HuH-7 (cell line): ENCODE measurements at regions not wholly inside any gene's neighbourhood (a gene's known extent, or its start where the extent isn't known, plus 50 kb on each side); places are given as distances from the start of the nearest gene placed in this dataset.

Experiments
- DNase-seq: peaks from one replicate; pipeline ENCODE4 v3.0.0; 2011; ENCODE audit warnings: low spot score

DNA sequence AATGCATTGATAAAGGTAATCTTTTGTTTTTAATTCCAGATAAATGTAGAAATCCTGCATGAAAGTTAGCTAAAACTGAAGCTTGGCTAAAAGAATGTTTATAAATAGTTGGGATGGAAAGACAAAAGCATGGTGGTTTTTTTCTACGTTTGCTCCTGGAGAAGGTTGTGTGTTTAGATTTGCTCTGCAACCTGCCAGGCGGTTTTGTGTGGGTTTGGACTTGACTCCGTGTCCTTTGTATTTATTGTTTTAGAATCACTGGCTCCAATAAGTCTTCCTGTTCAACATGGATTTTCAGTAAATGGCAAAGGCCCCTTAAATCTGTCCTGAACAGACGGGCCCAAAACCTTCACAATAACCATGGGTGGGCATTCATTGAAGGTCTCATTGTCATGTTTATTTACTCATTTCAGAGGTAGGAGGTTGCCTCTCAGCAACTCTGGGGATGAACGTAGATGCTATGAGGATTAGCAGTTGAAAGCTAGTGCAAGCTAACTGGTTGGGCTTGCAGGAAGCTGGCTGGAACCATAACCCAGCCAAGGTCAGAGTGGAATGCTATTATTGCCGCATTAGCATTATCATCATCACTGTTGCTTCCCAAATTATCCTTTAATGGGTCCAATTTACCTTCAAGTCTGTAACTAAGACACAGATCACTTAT lies 60.6 kb upstream of the ADAMTS9 start:
- no peak for DNase-seq

DNA sequence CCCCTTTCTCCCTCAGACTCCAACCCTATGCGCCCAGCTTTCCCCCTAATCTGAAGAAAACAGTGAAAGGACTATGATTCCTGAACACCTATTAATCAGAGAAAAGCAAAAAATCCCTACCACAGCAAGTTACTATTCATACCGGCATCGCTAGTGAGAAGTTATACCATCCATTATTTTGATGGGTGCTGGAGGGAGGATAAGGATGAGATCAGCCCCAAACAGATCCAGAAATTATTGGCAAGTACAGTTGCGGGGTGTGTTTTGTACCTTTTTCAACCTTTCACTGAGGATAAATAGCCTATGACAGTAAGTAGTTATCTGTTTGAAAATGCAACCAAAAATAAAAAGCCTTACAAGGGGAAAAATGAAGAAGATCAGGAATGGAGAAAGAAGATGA lies 59.9 kb upstream of the ADAMTS9 start:
- DNase-seq, result no peak

GRCh38 chr3:64743887-64744243 lies 56.1 kb upstream of the ADAMTS9 start:
- DNase-seq, result no peak

DNA sequence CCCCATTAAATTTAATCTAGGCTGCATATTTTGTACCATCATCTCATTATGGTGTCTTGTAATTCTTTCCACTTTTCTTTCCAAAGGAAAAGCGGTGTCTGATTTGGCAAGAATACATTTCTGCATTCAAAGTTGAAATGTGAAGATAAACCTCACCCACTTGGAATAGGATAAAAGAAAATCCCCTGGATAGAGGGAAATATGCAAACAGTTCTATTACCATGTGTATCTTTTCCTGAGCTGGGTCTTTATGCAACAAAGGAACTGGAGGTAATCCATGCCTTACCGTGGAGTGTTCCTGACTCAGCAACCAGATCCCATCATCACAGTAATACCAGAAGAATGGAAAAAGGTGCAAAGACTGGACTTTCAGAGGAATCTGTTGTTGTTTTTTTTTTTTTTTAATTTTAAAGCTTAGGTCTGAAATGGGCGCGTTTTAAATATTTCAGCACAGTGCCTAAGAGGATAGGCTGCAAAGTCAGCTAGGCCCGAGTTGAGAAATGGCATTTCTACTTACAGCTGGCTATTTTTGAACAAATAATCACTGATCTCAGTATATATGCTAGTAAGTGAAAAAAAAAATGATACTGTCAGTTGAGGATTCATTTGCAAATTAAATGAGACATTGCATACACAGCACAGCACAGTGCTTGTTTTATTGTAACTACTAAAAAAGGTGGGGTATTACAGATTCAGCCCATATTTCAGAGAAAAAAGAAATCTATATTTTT lies 55.5 kb upstream of the ADAMTS9 start:
- no peak for DNase-seq

DNA sequence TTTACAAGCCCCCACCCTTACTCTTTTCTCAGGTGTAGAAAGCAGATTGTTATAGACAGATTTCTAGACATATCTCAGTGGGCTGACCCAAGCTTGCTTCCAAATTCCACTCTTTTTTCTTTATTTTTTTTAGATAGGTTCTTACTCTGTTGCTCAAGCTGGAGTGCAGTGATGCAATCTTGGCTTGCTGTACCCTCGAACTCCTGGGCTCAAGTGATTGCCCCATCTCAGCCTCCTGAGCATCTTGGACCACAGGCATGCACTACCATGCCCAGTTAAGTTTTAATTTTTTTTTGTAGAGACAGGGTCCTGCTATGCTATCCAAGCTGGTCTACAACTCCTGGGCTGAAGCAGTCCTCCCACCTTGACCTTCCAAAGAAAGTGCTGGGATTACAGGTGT lies 53.5 kb upstream of the ADAMTS9 start:
- no peak for DNase-seq

DNA sequence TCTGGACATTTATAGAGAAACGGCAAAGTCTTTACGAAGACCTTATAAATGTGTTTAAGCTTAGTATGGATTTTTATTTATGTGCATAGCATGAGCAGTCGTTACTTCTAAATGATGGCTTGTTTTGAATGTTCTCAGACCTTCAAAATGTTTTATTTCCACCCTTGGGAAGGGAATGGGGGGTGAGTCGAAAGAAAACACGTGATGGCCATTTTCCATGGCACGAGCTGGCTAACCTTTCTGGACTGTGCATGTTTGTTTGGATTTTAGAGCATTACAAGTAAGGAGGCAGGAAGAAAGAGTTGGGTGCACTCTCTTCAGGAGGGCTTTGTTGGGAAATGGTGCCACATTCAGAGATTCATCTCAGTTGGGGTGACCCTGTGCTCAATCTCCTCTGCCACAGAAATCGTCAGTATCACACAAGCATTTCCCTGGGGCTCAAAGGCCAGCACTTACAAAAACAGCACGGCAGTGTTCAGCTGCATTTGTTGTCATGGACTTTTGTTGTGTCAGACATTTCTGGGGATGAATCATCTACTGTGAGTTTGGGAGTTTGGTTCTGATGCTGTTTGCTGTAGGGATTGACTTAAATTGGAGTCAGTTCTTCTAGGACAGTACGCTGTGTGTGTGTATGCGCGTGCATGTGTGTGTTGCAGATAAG lies 52.3 kb upstream of the ADAMTS9 start:
- no peak for DNase-seq
